WTC11 (cell line): ENCODE measurements at regions not wholly inside any gene's neighbourhood (a gene's known extent, or its start where the extent isn't known, plus 50 kb on each side); places are given as distances from the start of the nearest gene placed in this dataset.

Experiments used
- ATAC-seq: fragments of 200-7000 bp; cut with Tn5 transposase; 2 replicates; pipeline ENCODE4 v1.10.0; 2021; ENCODE audit warnings: mild to moderate bottlenecking, moderate library complexity
- CTCF ChIA-PET: fragments of 300-600 bp; sonication (Branson Sonifier 250); formaldehyde crosslinking; loops from one replicate; lab custom pipeline; 2021; ENCODE audit warnings: antibody characterized with exemption; lab: Charles Lee
- POLR2A ChIA-PET: fragments of 350-600 bp; sonication (Branson Sonifier 250); formaldehyde crosslinking; loops from one replicate; lab custom pipeline; 2021; ENCODE audit warnings: antibody characterized with exemption; lab: Charles Lee
- DNase-seq: peaks from one replicate; pipeline ENCODE4 v3.0.0; 2021; ENCODE audit warnings: low spot score
- H3K27ac Mint-ChIP-seq: 2 replicates; pipeline ENCODE4 v1.8.0; 2021; ENCODE audit warnings: mixed read lengths
- H3K27me3 Mint-ChIP-seq: 2 replicates; pipeline ENCODE4 v1.8.0; 2021; ENCODE audit warnings: low read depth, mild to moderate bottlenecking, moderate library complexity, mixed read lengths
- H3K36me3 Mint-ChIP-seq: 2 replicates; pipeline ENCODE4 v1.8.0; 2021; ENCODE audit warnings: mixed read lengths
- H3K4me1 Mint-ChIP-seq: 2 replicates; pipeline ENCODE4 v1.8.0; 2022; ENCODE audit warnings: mixed read lengths
- H3K4me3 Mint-ChIP-seq: 2 replicates; pipeline ENCODE4 v1.8.0; 2021; ENCODE audit warnings: mild to moderate bottlenecking, moderate library complexity, mixed read lengths
- H3K9me3 Mint-ChIP-seq: 2 replicates; pipeline ENCODE4 v1.8.0; 2021; ENCODE audit warnings: mixed read lengths
- GRHL2 ChIP-seq: fragments of 250-450 bp; sonication (Bioruptor Pico); IDR thresholded peaks from 2 replicates; pipeline ENCODE4 v1.8.0; 2022; ENCODE audit warnings: mild to moderate bottlenecking, moderate library complexity; ENCODE audit not compliant: insufficient replicate concordance, severe bottlenecking
- NR1H2 ChIP-seq: sonication (generic); formaldehyde crosslinking; IDR thresholded peaks from 2 replicates; pipeline ENCODE4 v1.9.0; 2021; ENCODE audit warnings: mild to moderate bottlenecking, moderate library complexity, missing genetic modification reagents
- PRRX2 ChIP-seq: fragments of 250-450 bp; sonication (Bioruptor Pico); IDR thresholded peaks from 2 replicates; pipeline ENCODE4 v1.8.0; 2021; ENCODE audit warnings: mild to moderate bottlenecking
- RELA ChIP-seq: sonication (generic); formaldehyde crosslinking; IDR thresholded peaks from 2 replicates; pipeline ENCODE4 v1.8.1; 2022; ENCODE audit warnings: missing genetic modification reagents, mild to moderate bottlenecking, borderline replicate concordance
- TEAD4 ChIP-seq: sonication (generic); formaldehyde crosslinking; IDR thresholded peaks from 2 replicates; pipeline ENCODE4 v1.8.0; 2022; ENCODE audit warnings: mild to moderate bottlenecking, missing genetic modification reagents
- ZNF219 ChIP-seq: sonication (generic); formaldehyde crosslinking; IDR thresholded peaks from 2 replicates; pipeline ENCODE4 v1.8.0; 2023; ENCODE audit warnings: missing genetic modification reagents, mild to moderate bottlenecking, borderline replicate concordance
- ZNF396 ChIP-seq: fragments of 250-450 bp; sonication (Bioruptor Pico); IDR thresholded peaks from 2 replicates; pipeline ENCODE4 v1.8.0; 2021; ENCODE audit warnings: mild to moderate bottlenecking, moderate library complexity, borderline replicate concordance
- ZNF416 ChIP-seq: fragments of 250-450 bp; sonication (Bioruptor Pico); IDR thresholded peaks from 2 replicates; pipeline ENCODE4 v1.9.0; 2021; ENCODE audit warnings: mild to moderate bottlenecking, inconsistent platforms
- TF ChIP-seq, protein P1 (sequence below): sonication (generic); formaldehyde crosslinking; IDR thresholded peaks from 2 replicates; pipeline ENCODE4 v1.8.0; 2022; ENCODE audit warnings: missing genetic modification reagents
- TF ChIP-seq, protein P2 (sequence below): sonication (generic); formaldehyde crosslinking; IDR thresholded peaks from 2 replicates; pipeline ENCODE4 v1.8.1; 2022; ENCODE audit warnings: low read depth, missing genetic modification reagents, borderline replicate concordance
- TF ChIP-seq, protein P3 (sequence below): sonication (generic); formaldehyde crosslinking; conservative IDR thresholded peaks from 2 replicates; pipeline ENCODE4 v1.8.1; 2022; ENCODE audit warnings: mild to moderate bottlenecking, missing genetic modification reagents
- TF ChIP-seq, protein P4 (sequence below): sonication (generic); formaldehyde crosslinking; IDR thresholded peaks from 2 replicates; pipeline ENCODE4 v1.8.0; 2022; ENCODE audit warnings: mild to moderate bottlenecking, missing genetic modification reagents
- TF ChIP-seq, protein P5 (sequence below): sonication (generic); formaldehyde crosslinking; IDR thresholded peaks from 2 replicates; pipeline ENCODE4 v1.8.1; 2022; ENCODE audit warnings: mild to moderate bottlenecking, moderate library complexity, missing genetic modification reagents
- TF ChIP-seq, protein P6 (sequence below): sonication (generic); formaldehyde crosslinking; IDR thresholded peaks from 2 replicates; pipeline ENCODE4 v1.8.1; 2022; ENCODE audit warnings: mild to moderate bottlenecking, missing genetic modification reagents, moderate library complexity, borderline replicate concordance
- TF ChIP-seq, protein P7 (sequence below): fragments of 250-450 bp; sonication (Bioruptor Pico); IDR thresholded peaks from 2 replicates; pipeline ENCODE4 v1.8.0; 2021; ENCODE audit warnings: mild to moderate bottlenecking

DNA sequence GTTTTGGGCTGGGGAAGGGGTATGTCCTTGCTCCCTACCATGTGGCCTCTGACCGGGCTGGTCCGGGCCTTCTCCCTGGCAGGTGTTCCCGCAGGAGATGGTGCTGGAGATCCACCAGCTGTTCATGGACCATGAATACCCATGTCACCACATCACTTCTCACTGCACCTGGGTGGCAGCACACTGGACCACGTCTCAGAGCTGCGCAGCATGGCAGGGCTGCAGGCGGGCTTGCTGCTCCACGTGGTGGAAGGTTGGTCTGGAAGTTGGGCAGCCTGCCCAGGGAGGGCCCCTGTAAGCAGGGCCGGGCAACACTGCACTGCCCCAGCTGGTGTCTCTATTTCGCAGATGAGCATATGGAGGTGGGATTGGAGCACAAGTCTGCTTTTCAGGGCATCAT lies 169.5 kb upstream of the ZNF267 start (continued):
- TF ChIP-seq RELA (CRISPR knock-in tag) (no peak), ZNF396 (CRISPR knock-in tag) (no peak)
- TF ChIP-seq, protein P1, sequence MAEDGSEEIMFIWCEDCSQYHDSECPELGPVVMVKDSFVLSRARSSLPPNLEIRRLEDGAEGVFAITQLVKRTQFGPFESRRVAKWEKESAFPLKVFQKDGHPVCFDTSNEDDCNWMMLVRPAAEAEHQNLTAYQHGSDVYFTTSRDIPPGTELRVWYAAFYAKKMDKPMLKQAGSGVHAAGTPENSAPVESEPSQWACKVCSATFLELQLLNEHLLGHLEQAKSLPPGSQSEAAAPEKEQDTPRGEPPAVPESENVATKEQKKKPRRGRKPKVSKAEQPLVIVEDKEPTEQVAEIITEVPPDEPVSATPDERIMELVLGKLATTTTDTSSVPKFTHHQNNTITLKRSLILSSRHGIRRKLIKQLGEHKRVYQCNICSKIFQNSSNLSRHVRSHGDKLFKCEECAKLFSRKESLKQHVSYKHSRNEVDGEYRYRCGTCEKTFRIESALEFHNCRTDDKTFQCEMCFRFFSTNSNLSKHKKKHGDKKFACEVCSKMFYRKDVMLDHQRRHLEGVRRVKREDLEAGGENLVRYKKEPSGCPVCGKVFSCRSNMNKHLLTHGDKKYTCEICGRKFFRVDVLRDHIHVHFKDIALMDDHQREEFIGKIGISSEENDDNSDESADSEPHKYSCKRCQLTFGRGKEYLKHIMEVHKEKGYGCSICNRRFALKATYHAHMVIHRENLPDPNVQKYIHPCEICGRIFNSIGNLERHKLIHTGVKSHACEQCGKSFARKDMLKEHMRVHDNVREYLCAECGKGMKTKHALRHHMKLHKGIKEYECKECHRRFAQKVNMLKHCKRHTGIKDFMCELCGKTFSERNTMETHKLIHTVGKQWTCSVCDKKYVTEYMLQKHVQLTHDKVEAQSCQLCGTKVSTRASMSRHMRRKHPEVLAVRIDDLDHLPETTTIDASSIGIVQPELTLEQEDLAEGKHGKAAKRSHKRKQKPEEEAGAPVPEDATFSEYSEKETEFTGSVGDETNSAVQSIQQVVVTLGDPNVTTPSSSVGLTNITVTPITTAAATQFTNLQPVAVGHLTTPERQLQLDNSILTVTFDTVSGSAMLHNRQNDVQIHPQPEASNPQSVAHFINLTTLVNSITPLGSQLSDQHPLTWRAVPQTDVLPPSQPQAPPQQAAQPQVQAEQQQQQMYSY = no peak
- TF ChIP-seq, protein P2, sequence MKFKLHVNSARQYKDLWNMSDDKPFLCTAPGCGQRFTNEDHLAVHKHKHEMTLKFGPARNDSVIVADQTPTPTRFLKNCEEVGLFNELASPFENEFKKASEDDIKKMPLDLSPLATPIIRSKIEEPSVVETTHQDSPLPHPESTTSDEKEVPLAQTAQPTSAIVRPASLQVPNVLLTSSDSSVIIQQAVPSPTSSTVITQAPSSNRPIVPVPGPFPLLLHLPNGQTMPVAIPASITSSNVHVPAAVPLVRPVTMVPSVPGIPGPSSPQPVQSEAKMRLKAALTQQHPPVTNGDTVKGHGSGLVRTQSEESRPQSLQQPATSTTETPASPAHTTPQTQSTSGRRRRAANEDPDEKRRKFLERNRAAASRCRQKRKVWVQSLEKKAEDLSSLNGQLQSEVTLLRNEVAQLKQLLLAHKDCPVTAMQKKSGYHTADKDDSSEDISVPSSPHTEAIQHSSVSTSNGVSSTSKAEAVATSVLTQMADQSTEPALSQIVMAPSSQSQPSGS (CRISPR knock-in tag) = no peak
- TF ChIP-seq, protein P3, sequence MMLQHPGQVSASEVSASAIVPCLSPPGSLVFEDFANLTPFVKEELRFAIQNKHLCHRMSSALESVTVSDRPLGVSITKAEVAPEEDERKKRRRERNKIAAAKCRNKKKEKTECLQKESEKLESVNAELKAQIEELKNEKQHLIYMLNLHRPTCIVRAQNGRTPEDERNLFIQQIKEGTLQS (CRISPR knock-in tag) = no peak

DNA sequence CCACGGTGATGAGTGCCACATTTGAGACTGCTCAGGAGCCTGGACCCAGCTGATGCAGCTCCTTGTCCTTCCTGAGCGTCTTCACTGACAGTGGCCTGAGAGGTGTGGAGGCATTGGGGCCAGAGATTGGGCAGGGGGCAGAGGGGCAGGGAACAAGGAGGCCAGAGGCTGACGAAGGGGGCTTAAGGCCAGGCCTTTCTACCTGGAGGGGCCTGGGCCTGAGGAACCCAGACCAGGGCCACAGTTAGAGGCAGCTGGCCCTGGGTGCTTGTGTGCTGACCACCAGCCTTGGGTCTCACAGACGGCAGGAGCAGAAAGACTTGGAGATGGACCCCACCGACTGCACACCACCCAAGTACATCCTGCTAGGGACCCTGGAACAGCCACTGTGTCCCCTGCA lies 168.2 kb upstream of the ZNF267 start:
- Mint-ChIP-seq H3K4me3 (no peak overlapping the region), H3K36me3 (peaks cover 51% of the 10 kb centered on the region), H3K9me3 (no peaks in the 10 kb centered on the region), H3K27ac (no peak overlapping the region), H3K27me3 (no peaks in the 10 kb centered on the region), H3K4me1 (peaks cover 9% of the 10 kb centered on the region)
- DNase-seq = no peak
- CTCF ChIA-PET = interaction anchor here (1.3 kb wide), 1 partner anchor 9 kb away, joined by 3 read pairs; no protein-coding TSS in a partner anchor
- TF ChIP-seq, protein P4, sequence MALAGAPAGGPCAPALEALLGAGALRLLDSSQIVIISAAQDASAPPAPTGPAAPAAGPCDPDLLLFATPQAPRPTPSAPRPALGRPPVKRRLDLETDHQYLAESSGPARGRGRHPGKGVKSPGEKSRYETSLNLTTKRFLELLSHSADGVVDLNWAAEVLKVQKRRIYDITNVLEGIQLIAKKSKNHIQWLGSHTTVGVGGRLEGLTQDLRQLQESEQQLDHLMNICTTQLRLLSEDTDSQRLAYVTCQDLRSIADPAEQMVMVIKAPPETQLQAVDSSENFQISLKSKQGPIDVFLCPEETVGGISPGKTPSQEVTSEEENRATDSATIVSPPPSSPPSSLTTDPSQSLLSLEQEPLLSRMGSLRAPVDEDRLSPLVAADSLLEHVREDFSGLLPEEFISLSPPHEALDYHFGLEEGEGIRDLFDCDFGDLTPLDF (CRISPR knock-in tag) = no peak
- TF ChIP-seq TEAD4 (CRISPR knock-in tag) = no peak
- no peak for TF ChIP-seq GRHL2 (CRISPR knock-in tag)
- TF ChIP-seq NR1H2 (CRISPR knock-in tag) = no peak
- TF ChIP-seq, protein P5, sequence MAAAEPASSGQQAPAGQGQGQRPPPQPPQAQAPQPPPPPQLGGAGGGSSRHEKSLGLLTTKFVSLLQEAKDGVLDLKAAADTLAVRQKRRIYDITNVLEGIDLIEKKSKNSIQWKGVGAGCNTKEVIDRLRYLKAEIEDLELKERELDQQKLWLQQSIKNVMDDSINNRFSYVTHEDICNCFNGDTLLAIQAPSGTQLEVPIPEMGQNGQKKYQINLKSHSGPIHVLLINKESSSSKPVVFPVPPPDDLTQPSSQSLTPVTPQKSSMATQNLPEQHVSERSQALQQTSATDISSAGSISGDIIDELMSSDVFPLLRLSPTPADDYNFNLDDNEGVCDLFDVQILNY (CRISPR knock-in tag) = no peak
- TF ChIP-seq PRRX2 (CRISPR knock-in tag) = no peak
- TF ChIP-seq, protein P6, sequence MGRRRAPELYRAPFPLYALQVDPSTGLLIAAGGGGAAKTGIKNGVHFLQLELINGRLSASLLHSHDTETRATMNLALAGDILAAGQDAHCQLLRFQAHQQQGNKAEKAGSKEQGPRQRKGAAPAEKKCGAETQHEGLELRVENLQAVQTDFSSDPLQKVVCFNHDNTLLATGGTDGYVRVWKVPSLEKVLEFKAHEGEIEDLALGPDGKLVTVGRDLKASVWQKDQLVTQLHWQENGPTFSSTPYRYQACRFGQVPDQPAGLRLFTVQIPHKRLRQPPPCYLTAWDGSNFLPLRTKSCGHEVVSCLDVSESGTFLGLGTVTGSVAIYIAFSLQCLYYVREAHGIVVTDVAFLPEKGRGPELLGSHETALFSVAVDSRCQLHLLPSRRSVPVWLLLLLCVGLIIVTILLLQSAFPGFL (CRISPR knock-in tag) = no peak
- TF ChIP-seq, protein P2 (CRISPR knock-in tag) = no peak
- TF ChIP-seq ZNF219 (CRISPR knock-in tag) = no peak
- TF ChIP-seq, protein P7, sequence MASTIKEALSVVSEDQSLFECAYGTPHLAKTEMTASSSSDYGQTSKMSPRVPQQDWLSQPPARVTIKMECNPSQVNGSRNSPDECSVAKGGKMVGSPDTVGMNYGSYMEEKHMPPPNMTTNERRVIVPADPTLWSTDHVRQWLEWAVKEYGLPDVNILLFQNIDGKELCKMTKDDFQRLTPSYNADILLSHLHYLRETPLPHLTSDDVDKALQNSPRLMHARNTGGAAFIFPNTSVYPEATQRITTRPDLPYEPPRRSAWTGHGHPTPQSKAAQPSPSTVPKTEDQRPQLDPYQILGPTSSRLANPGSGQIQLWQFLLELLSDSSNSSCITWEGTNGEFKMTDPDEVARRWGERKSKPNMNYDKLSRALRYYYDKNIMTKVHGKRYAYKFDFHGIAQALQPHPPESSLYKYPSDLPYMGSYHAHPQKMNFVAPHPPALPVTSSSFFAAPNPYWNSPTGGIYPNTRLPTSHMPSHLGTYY (CRISPR knock-in tag) = no peak
- TF ChIP-seq ZNF416 = no peak
- TF ChIP-seq, protein P3 (CRISPR knock-in tag) = no peak
- TF ChIP-seq, all 79 proteins: peak for 0
- POLR2A ChIA-PET = no interaction called here
- no peak for ATAC-seq
